H9 (cell line): ENCODE measurements at regions not wholly inside any gene's neighbourhood (a gene's known extent, or its start where the extent isn't known, plus 50 kb on each side); places are given as distances from the start of the nearest gene placed in this dataset.

Experiments used
- DNase-seq: peaks from one replicate; pipeline ENCODE4 v3.0.0-alpha.2; 2017
- H2AFZ ChIP-seq: one replicate; pipeline ENCODE4 v1.6.1; 2013; ENCODE audit warnings: mild to moderate bottlenecking, low read length, control low read depth, moderate library complexity
- H2AK5ac ChIP-seq: 2 replicates; pipeline ENCODE4 v1.6.1; 2013; ENCODE audit warnings: low read length, control low read depth, mixed read lengths; ENCODE audit not compliant: insufficient read length
- H2BK120ac ChIP-seq: one replicate; pipeline ENCODE4 v1.6.1; 2013; ENCODE audit warnings: low read depth, mild to moderate bottlenecking, low read length, control low read depth, inconsistent platforms; ENCODE audit not compliant: poor library complexity, severe bottlenecking
- H2BK12ac ChIP-seq: 2 replicates; pipeline ENCODE4 v1.6.1; 2013; ENCODE audit warnings: low read length, control low read depth, mixed read lengths, low read depth; ENCODE audit not compliant: insufficient read length
- H2BK15ac ChIP-seq: 2 replicates; pipeline ENCODE4 v1.6.1; 2013; ENCODE audit warnings: low read depth, low read length, control low read depth
- H2BK20ac ChIP-seq: one replicate; pipeline ENCODE4 v1.6.1; 2013; ENCODE audit warnings: low read depth, mild to moderate bottlenecking, low read length, control low read depth, inconsistent platforms; ENCODE audit not compliant: poor library complexity, severe bottlenecking
- H2BK5ac ChIP-seq: 2 replicates; pipeline ENCODE4 v1.6.1; 2013; ENCODE audit warnings: low read length, control low read depth, mixed read lengths; ENCODE audit not compliant: insufficient read length
- H3K14ac ChIP-seq: 2 replicates; pipeline ENCODE4 v1.6.1; 2013; ENCODE audit warnings: low read length, control low read depth; ENCODE audit not compliant: insufficient read depth
- H3K18ac ChIP-seq: 2 replicates; pipeline ENCODE4 v1.6.1; 2013; ENCODE audit warnings: low read depth, mild to moderate bottlenecking, mixed read lengths, low read length, control low read depth; ENCODE audit not compliant: insufficient read length
- H3K23ac ChIP-seq: 2 replicates; pipeline ENCODE4 v1.6.1; 2013; ENCODE audit warnings: low read length, control low read depth, mixed read lengths, low read depth; ENCODE audit not compliant: insufficient read length
- H3K23me2 ChIP-seq: 2 replicates; pipeline ENCODE4 v1.6.1; 2013; ENCODE audit warnings: low read depth, mild to moderate bottlenecking, mixed read lengths, low read length, control low read depth; ENCODE audit not compliant: insufficient read length, poor library complexity, severe bottlenecking
- H3K27ac ChIP-seq: 2 replicates; pipeline ENCODE4 v1.5.1; 2013; ENCODE audit warnings: low read length, control low read depth, mixed read lengths, low read depth; ENCODE audit not compliant: insufficient read length
- H3K27me3 ChIP-seq: 2 replicates; pipeline ENCODE4 v1.6.1; 2013; ENCODE audit warnings: low read length, control low read depth, inconsistent platforms; ENCODE audit not compliant: insufficient read depth
- H3K4ac ChIP-seq: 2 replicates; pipeline ENCODE4 v1.6.1; 2013; ENCODE audit warnings: low read depth, mild to moderate bottlenecking, control low read depth, inconsistent platforms, low read length, moderate library complexity
- H3K4me1 ChIP-seq: 2 replicates; pipeline ENCODE4 v1.6.1; 2013; ENCODE audit warnings: low read length, control low read depth, inconsistent platforms; ENCODE audit not compliant: insufficient read depth
- H3K4me2 ChIP-seq: 2 replicates; pipeline ENCODE4 v1.6.1; 2013; ENCODE audit warnings: low read length, control low read depth, mixed read lengths; ENCODE audit not compliant: insufficient read length, insufficient read depth
- H3K56ac ChIP-seq: 2 replicates; pipeline ENCODE4 v1.6.1; 2013; ENCODE audit warnings: low read depth, mild to moderate bottlenecking, mixed read lengths, low read length, control low read depth; ENCODE audit not compliant: insufficient read length
- H3K79me1 ChIP-seq: 2 replicates; pipeline ENCODE4 v1.6.1; 2013; ENCODE audit warnings: low read depth, mild to moderate bottlenecking, moderate library complexity, low read length, control low read depth, inconsistent platforms; ENCODE audit not compliant: insufficient read depth, poor library complexity, severe bottlenecking
- H3K79me2 ChIP-seq: 2 replicates; pipeline ENCODE4 v1.6.1; 2013; ENCODE audit warnings: low read length, control low read depth, inconsistent platforms; ENCODE audit not compliant: insufficient read depth
- H3K9ac ChIP-seq: 2 replicates; pipeline ENCODE4 v1.6.1; 2013; ENCODE audit warnings: low read length, control low read depth, mixed read lengths; ENCODE audit not compliant: insufficient read length; ENCODE audit errors: extremely low read depth
- H3K9me3 ChIP-seq: one replicate; pipeline ENCODE4 v1.6.1; 2013; ENCODE audit warnings: low read depth, low read length, inconsistent platforms; ENCODE audit not compliant: control insufficient read depth
- H3T11ph ChIP-seq: one replicate; pipeline ENCODE4 v1.6.1; 2013; ENCODE audit warnings: mild to moderate bottlenecking, low read length, control low read depth, inconsistent platforms
- H4K20me1 ChIP-seq: one replicate; pipeline ENCODE4 v1.6.1; 2013; ENCODE audit not compliant: control insufficient read depth, insufficient read length, insufficient read depth
- H4K5ac ChIP-seq: 2 replicates; pipeline ENCODE4 v1.6.1; 2013; ENCODE audit warnings: low read depth, mild to moderate bottlenecking, mixed read lengths, low read length, control low read depth; ENCODE audit not compliant: insufficient read length
- H4K8ac ChIP-seq: replicated peaks from 2 replicates; pipeline ENCODE4 v1.6.1; 2013; ENCODE audit warnings: low read length, control low read depth, mixed read lengths, low read depth; ENCODE audit not compliant: insufficient read length
- H4K91ac ChIP-seq: 2 replicates; pipeline ENCODE4 v1.6.1; 2013; ENCODE audit warnings: low read depth, mild to moderate bottlenecking, moderate library complexity, mixed read lengths, low read length, control low read depth; ENCODE audit not compliant: insufficient read length
- H3K27ac Mint-ChIP-seq, 3 experiments: 2 replicates in 2 of 3; 3 replicates in 1 of 3; pipeline ENCODE4 v1.8.0; 2020 to 2021; ENCODE audit warnings: mixed read lengths in 3 of 3, mild to moderate bottlenecking in 1 of 3, moderate library complexity in 1 of 3
- H3K27me3 Mint-ChIP-seq: 2 replicates; pipeline ENCODE4 v1.8.0; 2021; ENCODE audit warnings: low read depth, mild to moderate bottlenecking, moderate library complexity, mixed read lengths
- H3K36me3 Mint-ChIP-seq, 3 experiments: 2 replicates in 2 of 3; 3 replicates in 1 of 3; pipeline ENCODE4 v1.8.0; 2020 to 2021; ENCODE audit warnings: low read depth in 3 of 3, mixed read lengths in 3 of 3; ENCODE audit not compliant: insufficient read depth in 1 of 3
- H3K4me1 Mint-ChIP-seq, 2 experiments: 2 replicates each; pipeline ENCODE4 v1.8.0; 2020; ENCODE audit warnings: mixed read lengths in 2 of 2
- H3K4me3 Mint-ChIP-seq, 2 experiments: 2 replicates in 1 of 2; 3 replicates in 1 of 2; pipeline ENCODE4 v1.8.0; 2020 to 2021; ENCODE audit warnings: mild to moderate bottlenecking in 2 of 2, mixed read lengths in 2 of 2, moderate library complexity in 1 of 2
- H3K9me3 Mint-ChIP-seq, 2 experiments: 2 replicates in 1 of 2; 3 replicates in 1 of 2; pipeline ENCODE4 v1.8.0; 2020; ENCODE audit warnings: mild to moderate bottlenecking in 2 of 2, mixed read lengths in 2 of 2, moderate library complexity in 1 of 2
- WGBS: extraction: QIAGEN DNeasy Blood & Tissue Kit; methylation state at CpG from one replicate; pipeline ENCODE4 v1.1.7; 2013; ENCODE audit warnings: missing lambda C conversion rate, low lambda C conversion rate, mixed read lengths; ENCODE audit not compliant: insufficient read length; ENCODE audit errors: extremely low coverage; 5-methylcytosine and 5-hydroxymethylcytosine counted together
- TF ChIP-seq, protein P1 (sequence below): fragments of 200-600 bp; sonication (generic); conservative IDR thresholded peaks from 3 replicates; pipeline ENCODE4 v1.8.0; 2021; ENCODE audit warnings: antibody characterized with exemption, mild to moderate bottlenecking

DNA sequence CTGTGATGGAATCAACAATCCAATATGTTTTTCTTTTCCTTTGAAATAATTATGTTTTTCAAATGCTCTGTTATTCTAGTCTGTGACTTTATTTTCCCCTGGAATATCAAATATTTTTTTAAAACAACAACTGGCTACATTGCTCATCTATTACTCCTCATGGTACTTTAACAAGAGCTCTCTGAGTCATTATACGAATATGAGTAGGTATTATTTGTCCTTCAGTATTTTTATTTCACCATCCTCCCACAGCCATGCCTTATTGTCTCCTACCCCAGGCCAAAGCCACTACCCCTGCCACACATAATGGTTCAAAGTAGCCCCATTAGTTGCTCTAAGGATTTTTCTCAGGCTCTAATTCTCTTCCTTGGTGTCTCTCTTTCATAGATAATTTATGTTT is 1572.3 kb downstream of the CDH8 start:
- no peak overlapping the region for H3K14ac ChIP-seq
- H3T11ph ChIP-seq = no peak overlapping the region
- H2BK120ac ChIP-seq = no peak overlapping the region
- no peak overlapping the region for H3K4ac ChIP-seq
- no peaks in the 10 kb centered on the region for H3K27me3 ChIP-seq
- no peak overlapping the region for H3K56ac ChIP-seq
- Mint-ChIP-seq H3K27me3 (no peaks in the 10 kb centered on the region), H3K27ac (no peak overlapping the region), H3K9me3 (peaks cover 3 to 4% of the 10 kb centered on the region in 2 experiments; a peak in 3 of 5 replicates), H3K4me3 (no peak overlapping the region), H3K36me3 (no peaks in the 10 kb centered on the region), H3K4me1 (no peaks in the 10 kb centered on the region)
- no peak overlapping the region for H3K4me2 ChIP-seq
- no peak overlapping the region for H3K9ac ChIP-seq
- H3K27ac ChIP-seq = no peak overlapping the region
- no peaks in the 10 kb centered on the region for H3K23me2 ChIP-seq
- no peaks in the 10 kb centered on the region for H4K20me1 ChIP-seq
- no CpG with 5 or more reads among the region's 1 CpG for WGBS
- H2BK5ac ChIP-seq = no peak overlapping the region
- H2AFZ ChIP-seq = no peak overlapping the region
- H3K18ac ChIP-seq = no peak overlapping the region
- H3K79me1 ChIP-seq = no peaks in the 10 kb centered on the region
- H2BK20ac ChIP-seq = no peak overlapping the region
- DNase-seq = no peak
- no peak overlapping the region for H2BK15ac ChIP-seq
- TF ChIP-seq, protein P1, sequence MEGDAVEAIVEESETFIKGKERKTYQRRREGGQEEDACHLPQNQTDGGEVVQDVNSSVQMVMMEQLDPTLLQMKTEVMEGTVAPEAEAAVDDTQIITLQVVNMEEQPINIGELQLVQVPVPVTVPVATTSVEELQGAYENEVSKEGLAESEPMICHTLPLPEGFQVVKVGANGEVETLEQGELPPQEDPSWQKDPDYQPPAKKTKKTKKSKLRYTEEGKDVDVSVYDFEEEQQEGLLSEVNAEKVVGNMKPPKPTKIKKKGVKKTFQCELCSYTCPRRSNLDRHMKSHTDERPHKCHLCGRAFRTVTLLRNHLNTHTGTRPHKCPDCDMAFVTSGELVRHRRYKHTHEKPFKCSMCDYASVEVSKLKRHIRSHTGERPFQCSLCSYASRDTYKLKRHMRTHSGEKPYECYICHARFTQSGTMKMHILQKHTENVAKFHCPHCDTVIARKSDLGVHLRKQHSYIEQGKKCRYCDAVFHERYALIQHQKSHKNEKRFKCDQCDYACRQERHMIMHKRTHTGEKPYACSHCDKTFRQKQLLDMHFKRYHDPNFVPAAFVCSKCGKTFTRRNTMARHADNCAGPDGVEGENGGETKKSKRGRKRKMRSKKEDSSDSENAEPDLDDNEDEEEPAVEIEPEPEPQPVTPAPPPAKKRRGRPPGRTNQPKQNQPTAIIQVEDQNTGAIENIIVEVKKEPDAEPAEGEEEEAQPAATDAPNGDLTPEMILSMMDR = no peak
- no peak overlapping the region for H2BK12ac ChIP-seq
- H4K5ac ChIP-seq = no peak overlapping the region
- no peak overlapping the region for H3K23ac ChIP-seq
- H3K79me2 ChIP-seq = no peaks in the 10 kb centered on the region
- H4K8ac ChIP-seq = no peak overlapping the region
- H3K4me1 ChIP-seq = no peaks in the 10 kb centered on the region
- no peak overlapping the region for H4K91ac ChIP-seq
- H2AK5ac ChIP-seq = no peak overlapping the region
- no peaks in the 10 kb centered on the region for H3K9me3 ChIP-seq
